HepG2 (cell line): ENCODE measurements at regions not wholly inside any gene's neighbourhood (a gene's known extent, or its start where the extent isn't known, plus 50 kb on each side); places are given as distances from the start of the nearest gene placed in this dataset.

Experiments used
- ASH2L ChIP-seq: fragments of 300-600, 200-600 bp; sonication (generic); IDR thresholded peaks from 2 replicates; pipeline ENCODE4 v1.7.0; 2017; ENCODE audit warnings: low read depth, mild to moderate bottlenecking, moderate library complexity, mixed read lengths, low read length; ENCODE audit not compliant: insufficient read length
- EED ChIP-seq: sonication (generic); formaldehyde crosslinking; IDR thresholded peaks from 2 replicates; pipeline ENCODE4 v1.5.0; 2020; ENCODE audit warnings: mild to moderate bottlenecking, missing genetic modification reagents
- HNF4A ChIP-seq: sonication (generic); formaldehyde crosslinking; IDR thresholded peaks from 2 replicates; pipeline ENCODE4 v1.4.0; 2020; ENCODE audit warnings: missing genetic modification reagents
- KDM5B ChIP-seq: sonication (generic); formaldehyde crosslinking; IDR thresholded peaks from 2 replicates; pipeline ENCODE4 v1.4.0; 2020; ENCODE audit warnings: missing genetic modification reagents, mild to moderate bottlenecking, borderline replicate concordance
- MATR3 ChIP-seq: sonication (generic); formaldehyde crosslinking; IDR thresholded peaks from 2 replicates; pipeline ENCODE4 v1.4.0; 2020; ENCODE audit warnings: missing genetic modification reagents
- MLXIP ChIP-seq: sonication (generic); formaldehyde crosslinking; IDR thresholded peaks from 2 replicates; pipeline ENCODE4 v1.9.0; 2021; ENCODE audit warnings: missing genetic modification reagents, borderline replicate concordance
- MTERF4 ChIP-seq: sonication (generic); formaldehyde crosslinking; IDR thresholded peaks from 2 replicates; pipeline ENCODE4 v1.8.0; 2023; ENCODE audit warnings: mild to moderate bottlenecking, missing genetic modification reagents
- MZF1 ChIP-seq: sonication (generic); formaldehyde crosslinking; IDR thresholded peaks from 2 replicates; pipeline ENCODE4 v1.8.1; 2023; ENCODE audit warnings: mild to moderate bottlenecking, missing genetic modification reagents, borderline replicate concordance
- PCBP1 ChIP-seq: fragments of 200-400 bp; formaldehyde crosslinking; IDR thresholded peaks from 2 replicates; pipeline ENCODE4 v1.6.1; 2017; ENCODE audit warnings: mild to moderate bottlenecking, low read depth, low read length, borderline replicate concordance
- RBM39 ChIP-seq: fragments of 200-400 bp; formaldehyde crosslinking; IDR thresholded peaks from one replicate; pipeline ENCODE4 v1.6.1; 2018; ENCODE audit warnings: antibody characterized with exemption, mild to moderate bottlenecking, low read depth, low read length; ENCODE audit not compliant: poor library complexity, severe bottlenecking
- SNAI1 ChIP-seq: sonication (generic); formaldehyde crosslinking; IDR thresholded peaks from 2 replicates; pipeline ENCODE4 v1.5.0; 2020; ENCODE audit warnings: mild to moderate bottlenecking, missing genetic modification reagents, borderline replicate concordance
- ZFP1 ChIP-seq: IDR thresholded peaks from 2 replicates; pipeline ENCODE4 v1.6.1; 2016
- ZKSCAN1 ChIP-seq: fragments of 150-350 bp; IDR thresholded peaks from 2 replicates; pipeline ENCODE4 v1.6.1; 2014; ENCODE audit warnings: low read length
- ZNF275 ChIP-seq: sonication (generic); formaldehyde crosslinking; IDR thresholded peaks from 2 replicates; pipeline ENCODE4 v1.8.0; 2022; ENCODE audit warnings: missing genetic modification reagents, mild to moderate bottlenecking, inconsistent platforms, borderline replicate concordance
- ZNF33A ChIP-seq: sonication (generic); formaldehyde crosslinking; IDR thresholded peaks from 2 replicates; pipeline ENCODE4 v1.5.1; 2020; ENCODE audit warnings: missing genetic modification reagents, mild to moderate bottlenecking, moderate library complexity, borderline replicate concordance
- ZNF552 ChIP-seq: sonication (generic); formaldehyde crosslinking; IDR thresholded peaks from 2 replicates; pipeline ENCODE4 v1.9.0; 2022; ENCODE audit warnings: missing genetic modification reagents, mild to moderate bottlenecking, borderline replicate concordance
- ZNF766 ChIP-seq: sonication (generic); formaldehyde crosslinking; IDR thresholded peaks from 2 replicates; pipeline ENCODE4 v1.5.0; 2020; ENCODE audit warnings: missing genetic modification reagents, borderline replicate concordance
- ZNF772 ChIP-seq: sonication (generic); formaldehyde crosslinking; IDR thresholded peaks from 2 replicates; pipeline ENCODE4 v1.5.0; 2020; ENCODE audit warnings: mild to moderate bottlenecking, missing genetic modification reagents
- ZSCAN31 ChIP-seq: sonication (generic); formaldehyde crosslinking; IDR thresholded peaks from 2 replicates; pipeline ENCODE4 v1.5.0; 2020; ENCODE audit warnings: low read depth, mild to moderate bottlenecking, missing genetic modification reagents
- TF ChIP-seq, protein P1 (sequence below): fragments of 450-650 bp; IDR thresholded peaks from 2 replicates; pipeline ENCODE4 v1.6.1; 2017; ENCODE audit warnings: mild to moderate bottlenecking
- TF ChIP-seq, protein P2 (sequence below): sonication (generic); formaldehyde crosslinking; IDR thresholded peaks from 2 replicates; pipeline ENCODE4 v1.8.0; 2022; ENCODE audit warnings: mild to moderate bottlenecking, missing genetic modification reagents, borderline replicate concordance

- TF ChIP-seq ZNF552 (no peak), ZSCAN31 (CRISPR knock-in tag) (no peak), ZNF766 (CRISPR knock-in tag) (no peak), ZNF275 (CRISPR knock-in tag) (no peak), SNAI1 (CRISPR knock-in tag) (no peak), ZKSCAN1 (no peak), ZNF33A (CRISPR knock-in tag) (no peak), ASH2L (no peak), MLXIP (CRISPR knock-in tag) (no peak), EED (no peak), ZNF772 (no peak), ZFP1 (CRISPR knock-in tag) (0 out of 2 replicates have a peak, but pooled peaks have one; percentile 33), RBM39 (no peak), MTERF4 (CRISPR knock-in tag) (no peak), KDM5B (CRISPR knock-in tag) (no peak), MATR3 (CRISPR knock-in tag) (no peak), HNF4A (CRISPR knock-in tag) (no peak), MZF1 (CRISPR knock-in tag) (no peak), PCBP1 (no peak)
- TF ChIP-seq, protein P1, sequence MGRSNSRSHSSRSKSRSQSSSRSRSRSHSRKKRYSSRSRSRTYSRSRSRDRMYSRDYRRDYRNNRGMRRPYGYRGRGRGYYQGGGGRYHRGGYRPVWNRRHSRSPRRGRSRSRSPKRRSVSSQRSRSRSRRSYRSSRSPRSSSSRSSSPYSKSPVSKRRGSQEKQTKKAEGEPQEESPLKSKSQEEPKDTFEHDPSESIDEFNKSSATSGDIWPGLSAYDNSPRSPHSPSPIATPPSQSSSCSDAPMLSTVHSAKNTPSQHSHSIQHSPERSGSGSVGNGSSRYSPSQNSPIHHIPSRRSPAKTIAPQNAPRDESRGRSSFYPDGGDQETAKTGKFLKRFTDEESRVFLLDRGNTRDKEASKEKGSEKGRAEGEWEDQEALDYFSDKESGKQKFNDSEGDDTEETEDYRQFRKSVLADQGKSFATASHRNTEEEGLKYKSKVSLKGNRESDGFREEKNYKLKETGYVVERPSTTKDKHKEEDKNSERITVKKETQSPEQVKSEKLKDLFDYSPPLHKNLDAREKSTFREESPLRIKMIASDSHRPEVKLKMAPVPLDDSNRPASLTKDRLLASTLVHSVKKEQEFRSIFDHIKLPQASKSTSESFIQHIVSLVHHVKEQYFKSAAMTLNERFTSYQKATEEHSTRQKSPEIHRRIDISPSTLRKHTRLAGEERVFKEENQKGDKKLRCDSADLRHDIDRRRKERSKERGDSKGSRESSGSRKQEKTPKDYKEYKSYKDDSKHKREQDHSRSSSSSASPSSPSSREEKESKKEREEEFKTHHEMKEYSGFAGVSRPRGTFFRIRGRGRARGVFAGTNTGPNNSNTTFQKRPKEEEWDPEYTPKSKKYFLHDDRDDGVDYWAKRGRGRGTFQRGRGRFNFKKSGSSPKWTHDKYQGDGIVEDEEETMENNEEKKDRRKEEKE, result no peak
- TF ChIP-seq, protein P2, sequence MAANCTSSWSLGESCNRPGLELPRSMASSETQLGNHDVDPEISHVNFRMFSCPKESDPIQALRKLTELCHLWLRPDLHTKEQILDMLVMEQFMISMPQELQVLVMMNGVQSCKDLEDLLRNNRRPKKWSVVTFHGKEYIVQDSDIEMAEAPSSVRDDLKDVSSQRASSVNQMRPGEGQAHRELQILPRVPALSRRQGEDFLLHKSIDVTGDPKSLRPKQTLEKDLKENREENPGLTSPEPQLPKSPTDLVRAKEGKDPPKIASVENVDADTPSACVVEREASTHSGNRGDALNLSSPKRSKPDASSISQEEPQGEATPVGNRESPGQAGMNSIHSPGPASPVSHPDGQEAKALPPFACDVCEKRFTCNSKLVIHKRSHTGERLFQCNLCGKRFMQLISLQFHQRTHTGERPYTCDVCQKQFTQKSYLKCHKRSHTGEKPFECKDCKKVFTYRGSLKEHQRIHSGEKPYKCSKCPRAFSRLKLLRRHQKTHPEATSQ (CRISPR knock-in tag), result no peak
Observed at GRCh38 chr9:73023025-73023541, 70.2 kb upstream of the ALDH1A1 start (continued).
